H9 (cell line): ENCODE measurements at regions not wholly inside any gene's neighbourhood (a gene's known extent, or its start where the extent isn't known, plus 50 kb on each side); places are given as distances from the start of the nearest gene placed in this dataset.

Source experiments
- DNase-seq: peaks from one replicate; pipeline ENCODE4 v3.0.0-alpha.2; 2017
- H2AFZ ChIP-seq: one replicate; pipeline ENCODE4 v1.6.1; 2013; ENCODE audit warnings: mild to moderate bottlenecking, low read length, control low read depth, moderate library complexity
- H2AK5ac ChIP-seq: 2 replicates; pipeline ENCODE4 v1.6.1; 2013; ENCODE audit warnings: low read length, control low read depth, mixed read lengths; ENCODE audit not compliant: insufficient read length
- H2BK120ac ChIP-seq: one replicate; pipeline ENCODE4 v1.6.1; 2013; ENCODE audit warnings: low read depth, mild to moderate bottlenecking, low read length, control low read depth, inconsistent platforms; ENCODE audit not compliant: poor library complexity, severe bottlenecking
- H2BK12ac ChIP-seq: 2 replicates; pipeline ENCODE4 v1.6.1; 2013; ENCODE audit warnings: low read length, control low read depth, mixed read lengths, low read depth; ENCODE audit not compliant: insufficient read length
- H2BK15ac ChIP-seq: 2 replicates; pipeline ENCODE4 v1.6.1; 2013; ENCODE audit warnings: low read depth, low read length, control low read depth
- H2BK20ac ChIP-seq: one replicate; pipeline ENCODE4 v1.6.1; 2013; ENCODE audit warnings: low read depth, mild to moderate bottlenecking, low read length, control low read depth, inconsistent platforms; ENCODE audit not compliant: poor library complexity, severe bottlenecking
- H2BK5ac ChIP-seq: 2 replicates; pipeline ENCODE4 v1.6.1; 2013; ENCODE audit warnings: low read length, control low read depth, mixed read lengths; ENCODE audit not compliant: insufficient read length
- H3K14ac ChIP-seq: 2 replicates; pipeline ENCODE4 v1.6.1; 2013; ENCODE audit warnings: low read length, control low read depth; ENCODE audit not compliant: insufficient read depth
- H3K18ac ChIP-seq: 2 replicates; pipeline ENCODE4 v1.6.1; 2013; ENCODE audit warnings: low read depth, mild to moderate bottlenecking, mixed read lengths, low read length, control low read depth; ENCODE audit not compliant: insufficient read length
- H3K23ac ChIP-seq: 2 replicates; pipeline ENCODE4 v1.6.1; 2013; ENCODE audit warnings: low read length, control low read depth, mixed read lengths, low read depth; ENCODE audit not compliant: insufficient read length
- H3K23me2 ChIP-seq: 2 replicates; pipeline ENCODE4 v1.6.1; 2013; ENCODE audit warnings: low read depth, mild to moderate bottlenecking, mixed read lengths, low read length, control low read depth; ENCODE audit not compliant: insufficient read length, poor library complexity, severe bottlenecking
- H3K27ac ChIP-seq: 2 replicates; pipeline ENCODE4 v1.5.1; 2013; ENCODE audit warnings: low read length, control low read depth, mixed read lengths, low read depth; ENCODE audit not compliant: insufficient read length
- H3K27me3 ChIP-seq: 2 replicates; pipeline ENCODE4 v1.6.1; 2013; ENCODE audit warnings: low read length, control low read depth, inconsistent platforms; ENCODE audit not compliant: insufficient read depth
- H3K4ac ChIP-seq: 2 replicates; pipeline ENCODE4 v1.6.1; 2013; ENCODE audit warnings: low read depth, mild to moderate bottlenecking, control low read depth, inconsistent platforms, low read length, moderate library complexity
- H3K4me1 ChIP-seq: 2 replicates; pipeline ENCODE4 v1.6.1; 2013; ENCODE audit warnings: low read length, control low read depth, inconsistent platforms; ENCODE audit not compliant: insufficient read depth
- H3K4me2 ChIP-seq: 2 replicates; pipeline ENCODE4 v1.6.1; 2013; ENCODE audit warnings: low read length, control low read depth, mixed read lengths; ENCODE audit not compliant: insufficient read length, insufficient read depth
- H3K56ac ChIP-seq: 2 replicates; pipeline ENCODE4 v1.6.1; 2013; ENCODE audit warnings: low read depth, mild to moderate bottlenecking, mixed read lengths, low read length, control low read depth; ENCODE audit not compliant: insufficient read length
- H3K79me1 ChIP-seq: 2 replicates; pipeline ENCODE4 v1.6.1; 2013; ENCODE audit warnings: low read depth, mild to moderate bottlenecking, moderate library complexity, low read length, control low read depth, inconsistent platforms; ENCODE audit not compliant: insufficient read depth, poor library complexity, severe bottlenecking
- H3K79me2 ChIP-seq: 2 replicates; pipeline ENCODE4 v1.6.1; 2013; ENCODE audit warnings: low read length, control low read depth, inconsistent platforms; ENCODE audit not compliant: insufficient read depth
- H3K9ac ChIP-seq: 2 replicates; pipeline ENCODE4 v1.6.1; 2013; ENCODE audit warnings: low read length, control low read depth, mixed read lengths; ENCODE audit not compliant: insufficient read length; ENCODE audit errors: extremely low read depth
- H3K9me3 ChIP-seq: one replicate; pipeline ENCODE4 v1.6.1; 2013; ENCODE audit warnings: low read depth, low read length, inconsistent platforms; ENCODE audit not compliant: control insufficient read depth
- H3T11ph ChIP-seq: one replicate; pipeline ENCODE4 v1.6.1; 2013; ENCODE audit warnings: mild to moderate bottlenecking, low read length, control low read depth, inconsistent platforms
- H4K20me1 ChIP-seq: one replicate; pipeline ENCODE4 v1.6.1; 2013; ENCODE audit not compliant: control insufficient read depth, insufficient read length, insufficient read depth
- H4K5ac ChIP-seq: 2 replicates; pipeline ENCODE4 v1.6.1; 2013; ENCODE audit warnings: low read depth, mild to moderate bottlenecking, mixed read lengths, low read length, control low read depth; ENCODE audit not compliant: insufficient read length
- H4K8ac ChIP-seq: replicated peaks from 2 replicates; pipeline ENCODE4 v1.6.1; 2013; ENCODE audit warnings: low read length, control low read depth, mixed read lengths, low read depth; ENCODE audit not compliant: insufficient read length
- H4K91ac ChIP-seq: 2 replicates; pipeline ENCODE4 v1.6.1; 2013; ENCODE audit warnings: low read depth, mild to moderate bottlenecking, moderate library complexity, mixed read lengths, low read length, control low read depth; ENCODE audit not compliant: insufficient read length
- H3K27ac Mint-ChIP-seq, 3 experiments: 2 replicates in 2 of 3; 3 replicates in 1 of 3; pipeline ENCODE4 v1.8.0; 2020 to 2021; ENCODE audit warnings: mixed read lengths in 3 of 3, mild to moderate bottlenecking in 1 of 3, moderate library complexity in 1 of 3
- H3K27me3 Mint-ChIP-seq: 2 replicates; pipeline ENCODE4 v1.8.0; 2021; ENCODE audit warnings: low read depth, mild to moderate bottlenecking, moderate library complexity, mixed read lengths
- H3K36me3 Mint-ChIP-seq, 3 experiments: 2 replicates in 2 of 3; 3 replicates in 1 of 3; pipeline ENCODE4 v1.8.0; 2020 to 2021; ENCODE audit warnings: low read depth in 3 of 3, mixed read lengths in 3 of 3; ENCODE audit not compliant: insufficient read depth in 1 of 3
- H3K4me1 Mint-ChIP-seq, 2 experiments: 2 replicates each; pipeline ENCODE4 v1.8.0; 2020; ENCODE audit warnings: mixed read lengths in 2 of 2
- H3K4me3 Mint-ChIP-seq, 2 experiments: 2 replicates in 1 of 2; 3 replicates in 1 of 2; pipeline ENCODE4 v1.8.0; 2020 to 2021; ENCODE audit warnings: mild to moderate bottlenecking in 2 of 2, mixed read lengths in 2 of 2, moderate library complexity in 1 of 2
- H3K9me3 Mint-ChIP-seq, 2 experiments: 2 replicates in 1 of 2; 3 replicates in 1 of 2; pipeline ENCODE4 v1.8.0; 2020; ENCODE audit warnings: mild to moderate bottlenecking in 2 of 2, mixed read lengths in 2 of 2, moderate library complexity in 1 of 2
- CTCF ChIP-seq: fragments of 200-600 bp; sonication (generic); conservative IDR thresholded peaks from 3 replicates; pipeline ENCODE4 v1.8.0; 2021; ENCODE audit warnings: antibody characterized with exemption, mild to moderate bottlenecking
- WGBS: extraction: QIAGEN DNeasy Blood & Tissue Kit; methylation state at CpG from one replicate; pipeline ENCODE4 v1.1.7; 2013; ENCODE audit warnings: missing lambda C conversion rate, low lambda C conversion rate, mixed read lengths; ENCODE audit not compliant: insufficient read length; ENCODE audit errors: extremely low coverage; 5-methylcytosine and 5-hydroxymethylcytosine counted together

DNA sequence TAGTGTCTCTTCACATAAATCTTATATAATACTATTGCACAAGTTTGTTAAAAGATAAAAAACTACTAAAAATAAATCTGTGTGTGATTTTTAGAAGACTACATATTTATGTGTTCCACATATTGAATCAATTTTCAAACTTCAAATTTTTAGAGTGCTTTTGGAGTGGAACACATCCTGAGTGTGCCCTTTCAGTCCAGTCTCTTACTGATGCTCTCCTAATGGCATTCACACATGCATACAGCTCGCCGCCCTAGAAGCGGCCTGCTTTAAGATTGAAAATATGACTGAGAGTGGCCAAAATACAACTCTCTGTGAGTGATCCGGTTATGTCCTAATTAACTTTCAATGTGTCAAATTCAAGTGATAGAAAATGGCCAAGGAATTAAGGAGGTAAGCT, 628.8 kb downstream of the ANKRD50 start:
- peaks cover 0 to 10% (median 1%) of the 10 kb centered on the region in 3 experiments; a peak in 5 of 7 replicates for H3K36me3 Mint-ChIP-seq
- no peak overlapping the region for H2BK12ac ChIP-seq
- H3K4ac ChIP-seq, result no peak overlapping the region
- no peak overlapping the region for H3K4me3 Mint-ChIP-seq
- H3K23me2 ChIP-seq, result no peaks in the 10 kb centered on the region
- no peak overlapping the region for H2BK20ac ChIP-seq
- no peak overlapping the region for H3K56ac ChIP-seq
- H3T11ph ChIP-seq, result no peak overlapping the region
- no peaks in the 10 kb centered on the region for H3K79me2 ChIP-seq
- TF ChIP-seq CTCF, result no peak
- H2BK15ac ChIP-seq, result no peak overlapping the region
- no peak overlapping the region for H3K4me2 ChIP-seq
- H2BK120ac ChIP-seq, result no peak overlapping the region
- WGBS, result no CpG with 5 or more reads among the region's 4 CpGs
- no peak overlapping the region for H3K9ac ChIP-seq
- peaks cover 4 to 17% of the 10 kb centered on the region in 2 experiments for H3K9me3 Mint-ChIP-seq
- no peaks in the 10 kb centered on the region for H3K27me3 Mint-ChIP-seq
- no peak overlapping the region for H2AFZ ChIP-seq
- H3K79me1 ChIP-seq, result no peaks in the 10 kb centered on the region
- H4K8ac ChIP-seq, result no peak overlapping the region
- no peak overlapping the region for H3K27ac Mint-ChIP-seq
- H4K91ac ChIP-seq, result no peak overlapping the region
- no peaks in the 10 kb centered on the region for H3K27me3 ChIP-seq
- H4K20me1 ChIP-seq, result no peaks in the 10 kb centered on the region
- no peak overlapping the region for H3K18ac ChIP-seq
- H3K23ac ChIP-seq, result no peak overlapping the region
- no peaks in the 10 kb centered on the region; a peak in 1 of 4 replicates for H3K4me1 Mint-ChIP-seq
- H4K5ac ChIP-seq, result no peak overlapping the region
- no peak overlapping the region for H3K27ac ChIP-seq
- no peak overlapping the region for H2AK5ac ChIP-seq
- no peak overlapping the region for H2BK5ac ChIP-seq
- no peaks in the 10 kb centered on the region for H3K9me3 ChIP-seq
- no peak overlapping the region for H3K14ac ChIP-seq
- H3K4me1 ChIP-seq, result no peaks in the 10 kb centered on the region
- DNase-seq, result no peak
